ENCODE measurements at regions not wholly inside any gene's neighbourhood (a gene's known extent, or its start where the extent isn't known, plus 50 kb on each side); places are given as distances from the start of the nearest gene placed in this dataset.
A peak's percentile ranks its signal among the peaks of the same experiment; 100 is the strongest.

- peaks cover 11% of the 10 kb centered on the region for H3K4me1 ChIP-seq (ENCODE audit: control insufficient read depth, insufficient read depth, low read length)
- no peak for TF ChIP-seq CEBPB (IDR thresholded peaks at IDR 0.05; ENCODE audit: low read depth, low read length)
- TF ChIP-seq FOS (IDR thresholded peaks at IDR 0.05; ENCODE audit: low read depth, low read length): peak; percentile 88
- TF ChIP-seq BHLHE40 (IDR thresholded peaks at IDR 0.05; ENCODE audit: low read depth, low read length): 0 out of 2 replicates have a peak, but pooled peaks have one; percentile 23
- no peak overlapping the region for H3K18ac ChIP-seq (ENCODE audit: low read depth, low read length)
- ATAC-seq (ENCODE audit: low read depth) (peak; percentile 33), DNase-seq (peak; percentile 78)
- peaks cover 14% of the 10 kb centered on the region for H3K9me3 ChIP-seq (ENCODE audit: control insufficient read depth, insufficient read depth, low read length)
- no peak overlapping the region for H2AK9ac ChIP-seq (replicated peaks; ENCODE audit: low read depth, low read length, poor library complexity)
- dilution Hi-C loops (cut with HindIII; ENCODE audit: low sequenced_read_pairs, unreplicated experiment): no loop called here
- H3K56ac ChIP-seq (ENCODE audit: extremely low read depth, insufficient read depth, low read length): no peak overlapping the region
- no peak overlapping the region for H3K23ac ChIP-seq (ENCODE audit: low read depth, low read length)
- no peak overlapping the region for H2BK15ac ChIP-seq (ENCODE audit: low read depth, low read length)
- intact Hi-C loops (cut with micrococcal nuclease): no loop called here
- H3K79me1 ChIP-seq (ENCODE audit: low read depth in 1 of 2, low read length in 2 of 2): no peaks in the 10 kb centered on the region
- no TSS peak for BruUV-seq (replicated peaks)
- H4K20me1 ChIP-seq (ENCODE audit: insufficient read depth, low read length): no peaks in the 10 kb centered on the region
- CTCF ChIA-PET: no interaction called here
- H3K27me3 ChIP-seq (ENCODE audit: control insufficient read depth, insufficient read depth, low read length): peaks cover 6% of the 10 kb centered on the region
- H2BK5ac ChIP-seq (ENCODE audit: low read depth, low read length, poor library complexity, severe bottlenecking): no peak overlapping the region
- POLR2A ChIA-PET (ENCODE audit: unreplicated experiment): no interaction called here
- no peak overlapping the region for H4K91ac ChIP-seq (ENCODE audit: insufficient read depth, low read depth, low read length)
- no peak overlapping the region for H3K4me2 ChIP-seq (ENCODE audit: low read depth, low read length)
- in situ Hi-C loops (cut with MboI; ENCODE audit: low sequenced_read_pairs): no loop called here
- H2BK120ac ChIP-seq (ENCODE audit: low read depth, low read length): 0 out of 2 replicates have a peak overlapping the region, but pooled peaks have one; percentile 10
- H2AFZ ChIP-seq (replicated peaks; ENCODE audit: low read length, poor library complexity): no peak overlapping the region
- H3K4ac ChIP-seq (ENCODE audit: low read depth, low read length): no peak overlapping the region
- WGBS, 2 experiments (ENCODE audit: extremely low coverage in 2 of 2, insufficient read length in 1 of 2): 83% methylated on average over 1 of the region's 6 CpGs; no CpG with 5 or more reads in 1 of the 2 experiments
- H3K9ac ChIP-seq (ENCODE audit: low read depth, low read length): no peak overlapping the region
- H2BK20ac ChIP-seq (ENCODE audit: low read depth, low read length): no peak overlapping the region
- no peaks in the 10 kb centered on the region for H3K36me3 ChIP-seq (ENCODE audit: control insufficient read depth, insufficient read depth, low read length)
- peaks cover 2% of the 10 kb centered on the region; the same call in 1 of the 2 replicates for H3K9me1 ChIP-seq (ENCODE audit: insufficient read depth, low read length)
- no peak overlapping the region for H3K27ac ChIP-seq (ENCODE audit: insufficient read depth, low read length)
- H4K5ac ChIP-seq (ENCODE audit: low read depth, low read length): no peak overlapping the region
- no peak overlapping the region for H4K8ac ChIP-seq (ENCODE audit: low read depth in 2 of 2, low read length in 2 of 2)
- no peak overlapping the region for H3K4me3 ChIP-seq (ENCODE audit: insufficient read depth, low read depth, low read length)
- H3K14ac ChIP-seq (replicated peaks; ENCODE audit: low read depth, low read length): no peak overlapping the region
- H2AK5ac ChIP-seq (ENCODE audit: low read depth, low read length): no peak overlapping the region
Measured at GRCh38 chr2:65666156-65666725, 233.8 kb upstream of the SPRED2 start.

All from IMR-90 (cell line).